ENCODE measurements at regions not wholly inside any gene's neighbourhood (a gene's known extent, or its start where the extent isn't known, plus 50 kb on each side); places are given as distances from the start of the nearest gene placed in this dataset.

GRCh38 chr12:116372815-116373214 is 95.3 kb upstream of the MED13L start:
- no peaks in the 10 kb centered on the region for H3K36me3 ChIP-seq (ENCODE audit: control insufficient read depth in 4 of 4, insufficient read depth in 3 of 4, low read depth in 1 of 4, low read length in 3 of 4)
- DNase-seq (ENCODE audit: low spot score) = no peak
- H3K27ac ChIP-seq (ENCODE audit: low read depth in 1 of 2, low read length in 2 of 2) = no peak overlapping the region
- 90% methylated on average over 6 of the region's 6 CpGs for WGBS
- TF ChIP-seq JUND (IDR thresholded peaks at IDR 0.05) = no peak
- no peak for TF ChIP-seq EGR1 (IDR thresholded peaks at IDR 0.05; ENCODE audit: low read depth in 2 of 2)
- no peak for TF ChIP-seq HNF4A (conservative IDR thresholded peaks at IDR 0.05)
- no peak for TF ChIP-seq CTCF (IDR thresholded peaks at IDR 0.05; ENCODE audit: low read depth, low read length, missing input control)
- no peak for TF ChIP-seq HNF4G (IDR thresholded peaks at IDR 0.05)
- H3K27me3 ChIP-seq (ENCODE audit: control insufficient read depth in 4 of 4, insufficient read depth in 4 of 4, low read length in 3 of 4) = no peaks in the 10 kb centered on the region
- H3K4me3 ChIP-seq (ENCODE audit: low read depth in 1 of 3, low read length in 3 of 3) = no peak overlapping the region
- H3K4me1 ChIP-seq (ENCODE audit: control insufficient read depth in 4 of 4, insufficient read depth in 4 of 4, low read length in 3 of 4) = peaks cover 5 to 18% (median 9%) of the 10 kb centered on the region in 4 donors
- no peaks in the 10 kb centered on the region for H3K9me3 ChIP-seq (ENCODE audit: control insufficient read depth in 4 of 4, low read length in 3 of 4)
- H3K9ac ChIP-seq (ENCODE audit: low read depth in 1 of 2, low read length in 2 of 2) = no peak overlapping the region

GRCh38 chr12:116373572-116374206 is 96.2 kb upstream of the MED13L start:
- Histone ChIP-seq H3K36me3 (ENCODE audit: control insufficient read depth in 4 of 4, insufficient read depth in 3 of 4, low read depth in 1 of 4, low read length in 3 of 4) (no peaks in the 10 kb centered on the region), H3K9ac (ENCODE audit: low read depth in 1 of 2, low read length in 2 of 2) (no peak overlapping the region), H3K4me1 (ENCODE audit: control insufficient read depth in 4 of 4, insufficient read depth in 4 of 4, low read length in 3 of 4) (peaks cover 2 to 13% (median 6%) of the 10 kb centered on the region in 4 donors), H3K27ac (ENCODE audit: low read depth in 1 of 2, low read length in 2 of 2) (no peak overlapping the region), H3K27me3 (ENCODE audit: control insufficient read depth in 4 of 4, insufficient read depth in 4 of 4, low read length in 3 of 4) (no peaks in the 10 kb centered on the region), H3K9me3 (ENCODE audit: control insufficient read depth in 4 of 4, low read length in 3 of 4) (no peaks in the 10 kb centered on the region), H3K4me3 (ENCODE audit: low read depth in 1 of 3, low read length in 3 of 3) (no peak overlapping the region)
- no peak for DNase-seq (ENCODE audit: low spot score)
- 75% methylated on average over 12 of the region's 12 CpGs for WGBS
- no peak for TF ChIP-seq EGR1 (IDR thresholded peaks at IDR 0.05; ENCODE audit: low read depth in 2 of 2)
- no peak for TF ChIP-seq HNF4G (IDR thresholded peaks at IDR 0.05)
- TF ChIP-seq FOXA1 (IDR thresholded peaks at IDR 0.05) = no peak
- no peak for TF ChIP-seq ZBTB33 (IDR thresholded peaks at IDR 0.05)
- TF ChIP-seq JUND (IDR thresholded peaks at IDR 0.05) = no peak
- no peak for TF ChIP-seq TAF1 (conservative IDR thresholded peaks at IDR 0.05)
- TF ChIP-seq FOXA2 (IDR thresholded peaks at IDR 0.05) = no peak
- no peak for TF ChIP-seq NR2F2 (IDR thresholded peaks at IDR 0.05)
- no peak for TF ChIP-seq REST (IDR thresholded peaks at IDR 0.05)
- no peak for TF ChIP-seq HNF4A (conservative IDR thresholded peaks at IDR 0.05)
- TF ChIP-seq YY1 (IDR thresholded peaks at IDR 0.05) = no peak
- no peak for TF ChIP-seq RXRA (IDR thresholded peaks at IDR 0.05)
- no peak for TF ChIP-seq GABPA (IDR thresholded peaks at IDR 0.05 in 1 of 2, conservative IDR thresholded peaks at IDR 0.05 in 1 of 2)
- no peak for TF ChIP-seq MAX (IDR thresholded peaks at IDR 0.05)
- TF ChIP-seq CTCF (IDR thresholded peaks at IDR 0.05; ENCODE audit: low read depth, low read length, missing input control) = no peak
- TF ChIP-seq ATF3 (IDR thresholded peaks at IDR 0.05) = no peak
- TF ChIP-seq SP1 (IDR thresholded peaks at IDR 0.05) = no peak
- TF ChIP-seq RAD21 (IDR thresholded peaks at IDR 0.05) = no peak
